ENCODE measurements at regions not wholly inside any gene's neighbourhood (a gene's known extent, or its start where the extent isn't known, plus 50 kb on each side); places are given as distances from the start of the nearest gene placed in this dataset.
A peak's percentile ranks its signal among the peaks of the same experiment; 100 is the strongest.
"Not testable (repeated sequence)": the region's sequence is repeated elsewhere in the genome, so short reads cannot be mapped to it uniquely, and the experiment has no call there.

DNA sequence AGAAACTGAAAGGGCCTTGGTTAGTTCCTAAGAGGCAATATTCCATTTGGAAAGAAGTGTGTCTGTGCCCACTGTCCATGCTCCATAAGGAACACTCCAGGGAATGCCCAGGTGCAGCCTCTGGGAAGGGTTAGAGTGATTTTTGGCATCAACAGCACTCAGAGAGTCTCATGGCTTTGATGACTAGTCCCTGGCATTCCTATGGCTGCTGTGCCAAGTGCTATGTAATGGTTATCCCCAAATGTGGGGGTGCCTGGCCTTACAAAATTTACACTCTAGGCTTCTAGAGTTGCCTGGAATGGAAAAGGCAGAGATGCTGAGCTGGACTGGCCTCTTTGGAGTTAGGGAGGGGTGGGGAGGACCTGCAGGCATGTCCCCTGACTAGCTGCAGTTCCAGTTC is 75.0 kb upstream of the BCAR3 start:
- Mint-ChIP-seq H3K36me3 (ENCODE audit: insufficient read depth, unreplicated experiment) (no peaks in the 10 kb centered on the region), H3K27me3 (ENCODE audit: unreplicated experiment) (no peaks in the 10 kb centered on the region), H3K9me3 (ENCODE audit: low read depth, unreplicated experiment) (no peaks in the 10 kb centered on the region), H3K27ac (ENCODE audit: unreplicated experiment) (no peak overlapping the region), H3K4me3 (ENCODE audit: low read depth, unreplicated experiment) (no peak overlapping the region), H3K4me1 (ENCODE audit: low read depth, unreplicated experiment) (peaks cover 29% of the 10 kb centered on the region)
- no TSS peak for BruUV-seq (replicated peaks)
- TF ChIP-seq, protein P1, sequence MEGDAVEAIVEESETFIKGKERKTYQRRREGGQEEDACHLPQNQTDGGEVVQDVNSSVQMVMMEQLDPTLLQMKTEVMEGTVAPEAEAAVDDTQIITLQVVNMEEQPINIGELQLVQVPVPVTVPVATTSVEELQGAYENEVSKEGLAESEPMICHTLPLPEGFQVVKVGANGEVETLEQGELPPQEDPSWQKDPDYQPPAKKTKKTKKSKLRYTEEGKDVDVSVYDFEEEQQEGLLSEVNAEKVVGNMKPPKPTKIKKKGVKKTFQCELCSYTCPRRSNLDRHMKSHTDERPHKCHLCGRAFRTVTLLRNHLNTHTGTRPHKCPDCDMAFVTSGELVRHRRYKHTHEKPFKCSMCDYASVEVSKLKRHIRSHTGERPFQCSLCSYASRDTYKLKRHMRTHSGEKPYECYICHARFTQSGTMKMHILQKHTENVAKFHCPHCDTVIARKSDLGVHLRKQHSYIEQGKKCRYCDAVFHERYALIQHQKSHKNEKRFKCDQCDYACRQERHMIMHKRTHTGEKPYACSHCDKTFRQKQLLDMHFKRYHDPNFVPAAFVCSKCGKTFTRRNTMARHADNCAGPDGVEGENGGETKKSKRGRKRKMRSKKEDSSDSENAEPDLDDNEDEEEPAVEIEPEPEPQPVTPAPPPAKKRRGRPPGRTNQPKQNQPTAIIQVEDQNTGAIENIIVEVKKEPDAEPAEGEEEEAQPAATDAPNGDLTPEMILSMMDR (IDR thresholded peaks at IDR 0.05; ENCODE audit: unreplicated experiment) = no peak
- CTCF ChIA-PET = no interaction called here
- intact Hi-C loops (cut with micrococcal nuclease; ENCODE audit: unreplicated experiment) = no loop called here
- DNase-seq = no peak

DNA sequence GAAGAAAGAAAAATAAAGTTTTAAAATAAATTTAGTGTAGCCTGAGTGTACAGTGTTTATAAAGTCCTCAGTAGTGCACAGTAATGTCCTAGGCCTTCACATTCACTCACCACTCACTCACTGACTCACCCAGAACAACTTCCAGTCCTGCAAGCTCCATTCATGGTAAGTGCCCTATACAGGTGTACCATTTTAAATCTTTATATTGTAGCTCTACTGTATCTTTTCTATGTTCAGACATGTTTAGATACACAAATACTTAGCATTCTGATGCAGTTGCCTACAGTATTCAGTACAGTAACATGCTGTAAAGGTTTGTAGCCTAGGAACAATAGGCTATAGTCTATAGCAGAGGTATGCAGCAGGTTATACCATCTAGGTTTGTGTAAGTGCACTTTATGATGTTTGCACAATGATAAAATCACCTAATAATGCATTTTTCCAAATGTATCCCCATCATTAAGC is 73.6 kb upstream of the BCAR3 start:
- H3K27ac Mint-ChIP-seq (ENCODE audit: unreplicated experiment); BruUV-seq (replicated peaks); H3K36me3 Mint-ChIP-seq (ENCODE audit: insufficient read depth, unreplicated experiment); H3K9me3 Mint-ChIP-seq (ENCODE audit: low read depth, unreplicated experiment); DNase-seq; CTCF ChIA-PET; intact Hi-C loops (cut with micrococcal nuclease; ENCODE audit: unreplicated experiment); H3K4me3 Mint-ChIP-seq (ENCODE audit: low read depth, unreplicated experiment); H3K27me3 Mint-ChIP-seq (ENCODE audit: unreplicated experiment): not testable (repeated sequence)
- H3K4me1 Mint-ChIP-seq (ENCODE audit: low read depth, unreplicated experiment) = peaks cover 29% of the 10 kb centered on the region

DNA sequence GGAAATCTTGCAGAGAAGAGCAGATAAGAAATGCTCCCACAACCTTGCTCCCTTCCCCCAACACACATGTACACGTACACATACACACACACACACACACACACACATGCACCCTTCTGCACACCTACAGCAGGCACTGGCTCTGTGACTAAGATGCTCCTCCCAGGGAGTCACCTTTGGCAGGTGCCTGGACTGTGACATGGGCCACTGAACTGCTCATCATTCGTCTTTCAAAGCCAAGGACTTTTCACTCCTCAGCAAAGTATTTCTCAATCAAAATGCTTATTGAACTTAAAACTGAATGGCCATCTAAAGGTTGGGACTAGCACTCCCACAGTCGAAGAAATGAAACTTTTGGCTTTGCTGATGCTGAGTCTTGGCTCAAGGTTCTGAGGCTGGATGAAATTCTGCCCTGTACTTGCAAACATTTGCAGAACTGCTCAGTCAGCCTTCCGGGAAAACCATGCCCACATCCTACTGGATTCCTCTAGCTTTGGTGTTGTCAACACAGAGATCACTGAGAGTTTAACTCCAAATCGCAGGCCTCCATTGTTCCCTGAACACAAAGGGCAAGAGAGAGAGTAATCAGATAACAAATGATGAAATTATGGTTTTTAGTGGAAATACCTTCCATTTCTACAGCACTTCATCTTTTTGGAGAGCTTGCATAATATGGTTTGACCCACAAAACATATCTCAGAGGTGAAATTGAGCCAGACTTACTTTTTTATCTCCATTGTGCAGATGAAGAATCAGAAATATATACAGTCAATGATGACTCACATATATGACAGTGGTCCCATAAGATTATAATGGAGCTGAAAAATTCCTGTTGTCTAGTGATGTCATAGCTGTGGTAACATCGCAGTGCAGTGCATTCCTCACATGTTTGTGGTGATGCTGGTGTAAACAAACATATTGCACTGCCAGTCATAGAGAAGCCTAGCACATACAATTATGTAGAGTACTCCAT is 72.4 kb upstream of the BCAR3 start:
- Mint-ChIP-seq H3K27me3 (ENCODE audit: unreplicated experiment) (no peaks in the 10 kb centered on the region), H3K4me3 (ENCODE audit: low read depth, unreplicated experiment) (no peak overlapping the region), H3K9me3 (ENCODE audit: low read depth, unreplicated experiment) (no peaks in the 10 kb centered on the region), H3K27ac (ENCODE audit: unreplicated experiment) (peak overlapping the region; percentile 27), H3K4me1 (ENCODE audit: low read depth, unreplicated experiment) (peaks cover 26% of the 10 kb centered on the region), H3K36me3 (ENCODE audit: insufficient read depth, unreplicated experiment) (no peaks in the 10 kb centered on the region)
- no peak for DNase-seq
- CTCF ChIA-PET = interaction anchor here (1.0 kb wide), 1 partner anchor 60 kb away, joined by 5 read pairs; no protein-coding TSS in a partner anchor
- no TSS peak for BruUV-seq (replicated peaks)
- intact Hi-C loops (cut with micrococcal nuclease; ENCODE audit: unreplicated experiment) = no loop called here
- TF ChIP-seq, protein P1 (IDR thresholded peaks at IDR 0.05; ENCODE audit: unreplicated experiment) = no peak

DNA sequence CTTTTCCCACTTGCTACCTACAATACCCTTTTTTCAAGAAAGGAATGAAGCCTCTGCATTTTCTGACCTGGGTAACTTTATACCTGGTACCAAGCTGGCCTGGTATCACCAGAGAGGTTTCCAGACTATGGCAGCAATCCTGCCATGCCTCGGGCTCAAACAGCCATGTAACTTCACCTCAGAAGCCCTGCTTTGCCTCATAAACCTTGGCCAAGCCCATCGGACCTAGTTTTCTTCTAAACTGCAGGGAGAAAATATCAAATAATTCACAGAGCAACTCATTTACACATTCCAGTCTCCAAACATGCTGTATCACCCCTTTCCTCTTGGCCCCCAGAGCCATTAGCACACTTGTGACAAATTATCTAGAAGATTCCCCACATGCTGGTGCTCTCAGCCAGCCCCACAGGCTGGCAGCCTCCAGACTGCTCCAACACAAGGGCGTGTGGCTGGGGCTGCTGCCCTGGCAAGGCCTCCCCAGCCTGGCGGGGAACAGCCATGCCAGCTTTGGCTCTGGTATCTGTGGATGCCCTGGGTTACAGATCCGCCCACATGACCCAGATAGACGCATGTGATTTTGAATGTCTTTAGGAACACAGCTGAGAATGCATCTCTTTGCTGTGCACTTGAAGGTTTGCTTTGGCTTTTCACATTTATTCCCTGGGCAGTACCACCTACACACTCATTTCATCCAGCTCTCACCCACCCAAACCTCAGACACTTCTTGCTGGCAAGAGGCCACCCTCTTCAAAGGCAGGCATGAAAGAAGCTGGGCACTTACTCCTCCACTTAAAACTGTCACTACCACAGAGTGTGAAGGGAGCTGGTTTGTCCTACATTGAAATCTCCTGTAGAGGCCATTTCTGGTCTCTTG is 70.0 kb upstream of the BCAR3 start:
- Mint-ChIP-seq H3K4me3 (ENCODE audit: low read depth, unreplicated experiment) (no peak overlapping the region), H3K4me1 (ENCODE audit: low read depth, unreplicated experiment) (peaks cover 21% of the 10 kb centered on the region), H3K9me3 (ENCODE audit: low read depth, unreplicated experiment) (peaks cover 9% of the 10 kb centered on the region), H3K27me3 (ENCODE audit: unreplicated experiment) (peaks cover 17% of the 10 kb centered on the region), H3K36me3 (ENCODE audit: insufficient read depth, unreplicated experiment) (no peaks in the 10 kb centered on the region), H3K27ac (ENCODE audit: unreplicated experiment) (no peak overlapping the region)
- intact Hi-C loops (cut with micrococcal nuclease; ENCODE audit: unreplicated experiment) = no loop called here
- DNase-seq = no peak
- BruUV-seq (replicated peaks) = no TSS peak
- TF ChIP-seq, protein P1 (IDR thresholded peaks at IDR 0.05; ENCODE audit: unreplicated experiment) = no peak
- CTCF ChIA-PET = no interaction called here
